Calu3 (cell line): ENCODE measurements at regions not wholly inside any gene's neighbourhood (a gene's known extent, or its start where the extent isn't known, plus 50 kb on each side); places are given as distances from the start of the nearest gene placed in this dataset.

ENCODE experiments used
- BruUV-seq: library from RNA; stranded (reverse); fragments of 400-500 nt; replicated peaks from 2 replicates; lab custom pipeline; 2021; lab: Mats Ljungman, UMichigan
- CTCF ChIA-PET: fragments of 300-600 bp; sonication (Branson Sonifier 250); formaldehyde crosslinking; loops from one replicate; lab custom pipeline; 2022; ENCODE audit warnings: antibody characterized with exemption; lab: Charles Lee
- DNase-seq: peaks from one replicate; pipeline ENCODE4 v3.0.0; 2022
- H3K27ac Mint-ChIP-seq: one replicate; pipeline ENCODE4 v1.8.0; 2022; ENCODE audit warnings: mixed read lengths; ENCODE audit not compliant: unreplicated experiment
- H3K27me3 Mint-ChIP-seq: one replicate; pipeline ENCODE4 v1.8.0; 2022; ENCODE audit warnings: mixed read lengths; ENCODE audit not compliant: unreplicated experiment
- H3K36me3 Mint-ChIP-seq: one replicate; pipeline ENCODE4 v1.8.0; 2022; ENCODE audit warnings: mild to moderate bottlenecking, moderate library complexity, mixed read lengths; ENCODE audit not compliant: insufficient read depth, unreplicated experiment
- H3K4me1 Mint-ChIP-seq: one replicate; pipeline ENCODE4 v1.8.0; 2022; ENCODE audit warnings: mild to moderate bottlenecking, low read depth, mixed read lengths; ENCODE audit not compliant: unreplicated experiment
- H3K4me3 Mint-ChIP-seq: one replicate; pipeline ENCODE4 v1.8.0; 2022; ENCODE audit warnings: mild to moderate bottlenecking, low read depth, moderate library complexity, mixed read lengths; ENCODE audit not compliant: unreplicated experiment
- H3K9me3 Mint-ChIP-seq: one replicate; pipeline ENCODE4 v1.8.0; 2022; ENCODE audit warnings: low read depth, mixed read lengths; ENCODE audit not compliant: unreplicated experiment
- intact Hi-C: fragments of 100-400 bp; cut with micrococcal nuclease; formaldehyde crosslinking; loops from one replicate; pipeline ENCODE4 v1.10.0; 2022; ENCODE audit not compliant: unreplicated experiment
- TF ChIP-seq, protein P1 (sequence below): fragments of 200-600 bp; IDR thresholded peaks from one replicate; pipeline ENCODE4 v1.8.0; 2022; ENCODE audit warnings: antibody characterized with exemption; ENCODE audit not compliant: unreplicated experiment

DNA sequence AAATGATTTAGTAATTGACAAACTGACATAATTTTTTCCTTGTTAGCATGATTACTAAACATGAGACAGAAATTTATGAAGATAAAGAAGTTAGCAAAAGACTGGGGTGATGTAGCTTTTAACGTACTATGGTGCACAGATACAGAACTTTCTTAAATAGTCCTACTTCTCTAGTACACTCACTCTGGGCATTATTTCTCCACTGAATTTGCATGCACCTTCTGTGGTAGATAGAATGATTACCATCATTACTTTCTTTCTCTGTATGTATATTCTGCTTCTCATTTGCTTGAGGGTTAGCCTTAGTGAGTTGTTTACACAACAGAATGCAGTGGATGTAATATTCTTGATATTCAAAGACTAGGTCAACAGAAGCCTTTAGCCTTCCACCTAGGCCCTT lies 173.1 kb upstream of the EPHA7 start:
- BruUV-seq, result no TSS peak
- no peak overlapping the region for H3K27ac Mint-ChIP-seq
- intact Hi-C loops, result no loop called here
- no peaks in the 10 kb centered on the region for H3K27me3 Mint-ChIP-seq
- H3K9me3 Mint-ChIP-seq, result peaks cover 6% of the 10 kb centered on the region
- CTCF ChIA-PET, result interaction anchor here (0.6 kb wide), 1 partner anchor 189 kb away, joined by 4 read pairs; no protein-coding TSS in a partner anchor
- TF ChIP-seq, protein P1, sequence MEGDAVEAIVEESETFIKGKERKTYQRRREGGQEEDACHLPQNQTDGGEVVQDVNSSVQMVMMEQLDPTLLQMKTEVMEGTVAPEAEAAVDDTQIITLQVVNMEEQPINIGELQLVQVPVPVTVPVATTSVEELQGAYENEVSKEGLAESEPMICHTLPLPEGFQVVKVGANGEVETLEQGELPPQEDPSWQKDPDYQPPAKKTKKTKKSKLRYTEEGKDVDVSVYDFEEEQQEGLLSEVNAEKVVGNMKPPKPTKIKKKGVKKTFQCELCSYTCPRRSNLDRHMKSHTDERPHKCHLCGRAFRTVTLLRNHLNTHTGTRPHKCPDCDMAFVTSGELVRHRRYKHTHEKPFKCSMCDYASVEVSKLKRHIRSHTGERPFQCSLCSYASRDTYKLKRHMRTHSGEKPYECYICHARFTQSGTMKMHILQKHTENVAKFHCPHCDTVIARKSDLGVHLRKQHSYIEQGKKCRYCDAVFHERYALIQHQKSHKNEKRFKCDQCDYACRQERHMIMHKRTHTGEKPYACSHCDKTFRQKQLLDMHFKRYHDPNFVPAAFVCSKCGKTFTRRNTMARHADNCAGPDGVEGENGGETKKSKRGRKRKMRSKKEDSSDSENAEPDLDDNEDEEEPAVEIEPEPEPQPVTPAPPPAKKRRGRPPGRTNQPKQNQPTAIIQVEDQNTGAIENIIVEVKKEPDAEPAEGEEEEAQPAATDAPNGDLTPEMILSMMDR, result no peak
- no peaks in the 10 kb centered on the region for H3K4me1 Mint-ChIP-seq
- no peak for DNase-seq
- H3K4me3 Mint-ChIP-seq, result no peak overlapping the region
- H3K36me3 Mint-ChIP-seq, result no peaks in the 10 kb centered on the region

DNA sequence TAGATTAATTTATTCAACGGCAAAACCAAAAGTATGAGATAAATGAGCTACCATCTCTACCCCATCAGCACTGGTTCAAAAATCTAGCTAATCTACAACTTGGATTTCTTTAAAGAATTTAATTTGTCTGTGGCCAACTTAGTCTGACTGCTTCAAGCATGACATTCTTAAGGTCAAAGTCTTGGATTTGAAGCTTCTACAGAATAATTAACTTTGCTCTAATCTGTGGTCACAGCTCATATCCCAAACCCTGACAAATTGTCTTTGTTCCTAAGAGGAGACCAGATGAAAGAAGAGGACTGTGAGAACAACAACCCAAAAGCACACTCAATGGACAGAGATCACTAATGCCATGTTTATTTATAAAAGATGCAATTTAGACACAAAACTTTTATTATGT lies 166.9 kb upstream of the EPHA7 start:
- Mint-ChIP-seq H3K27me3 (no peaks in the 10 kb centered on the region), H3K9me3 (peaks cover 13% of the 10 kb centered on the region), H3K4me3 (no peak overlapping the region), H3K27ac (no peak overlapping the region), H3K36me3 (no peaks in the 10 kb centered on the region), H3K4me1 (no peaks in the 10 kb centered on the region)
- no TSS peak for BruUV-seq
- TF ChIP-seq, protein P1, result no peak
- DNase-seq, result no peak
- CTCF ChIA-PET, result no interaction called here
- intact Hi-C loops, result no loop called here

DNA sequence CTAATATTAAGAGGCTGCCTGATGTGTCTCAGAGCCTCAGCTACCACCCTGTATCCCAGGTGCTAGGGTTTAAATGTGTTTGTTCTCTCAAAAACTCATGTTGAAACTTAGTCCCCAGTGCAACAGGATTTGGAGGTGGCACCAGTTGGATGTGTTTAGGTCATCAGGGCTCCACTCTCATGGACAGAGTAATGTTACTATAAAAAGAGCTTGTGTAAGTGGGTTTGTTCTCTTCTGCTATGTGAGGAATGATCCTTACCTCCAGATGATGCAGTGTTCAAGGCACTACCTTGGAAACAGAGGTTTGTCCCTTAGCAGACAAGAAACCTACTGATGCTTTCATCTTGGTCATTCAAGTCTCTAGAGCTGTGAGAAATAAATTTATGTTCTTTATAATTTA lies 164.9 kb upstream of the EPHA7 start:
- DNase-seq, result no peak
- TF ChIP-seq, protein P1, result no peak
- no TSS peak for BruUV-seq
- H3K27me3 Mint-ChIP-seq, result no peaks in the 10 kb centered on the region
- no peak overlapping the region for H3K27ac Mint-ChIP-seq
- peaks cover 10% of the 10 kb centered on the region for H3K9me3 Mint-ChIP-seq
- CTCF ChIA-PET, result no interaction called here
- intact Hi-C loops, result no loop called here
- no peaks in the 10 kb centered on the region for H3K4me1 Mint-ChIP-seq
- H3K36me3 Mint-ChIP-seq, result no peaks in the 10 kb centered on the region
- no peak overlapping the region for H3K4me3 Mint-ChIP-seq

DNA sequence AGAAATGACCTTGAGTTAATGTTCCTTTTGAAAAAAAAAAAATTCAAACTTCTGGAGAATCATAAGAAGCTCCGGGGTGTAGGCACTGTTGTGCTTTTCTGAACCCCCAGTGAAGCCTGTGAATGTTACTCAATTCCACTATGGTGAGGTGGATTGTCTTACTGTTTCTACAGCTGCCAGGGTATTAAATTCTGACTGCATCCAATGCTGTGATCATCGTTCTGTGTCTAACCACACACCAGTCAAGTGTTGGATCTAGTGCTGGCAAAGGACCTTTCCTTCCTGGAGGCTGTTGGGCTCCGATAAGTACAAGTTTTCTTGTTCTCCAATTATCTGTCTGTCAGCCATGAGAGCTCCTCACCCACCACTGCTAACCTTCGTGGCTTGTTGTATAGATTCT lies 162.0 kb upstream of the EPHA7 start:
- BruUV-seq, result no TSS peak
- no peaks in the 10 kb centered on the region for H3K36me3 Mint-ChIP-seq
- intact Hi-C loops, result no loop called here

More for the DNA sequence above, 162.0 kb upstream of the EPHA7 start:
- DNase-seq, result no peak
- Mint-ChIP-seq H3K27me3 (no peaks in the 10 kb centered on the region), H3K4me3 (no peak overlapping the region), H3K27ac (no peak overlapping the region), H3K9me3 (peaks cover 10% of the 10 kb centered on the region), H3K4me1 (no peaks in the 10 kb centered on the region)
- CTCF ChIA-PET, result no interaction called here
- TF ChIP-seq, protein P1, result no peak
